Tibial artery (tissue), 4 donors: ENCODE measurements at regions not wholly inside any gene's neighbourhood (a gene's known extent, or its start where the extent isn't known, plus 50 kb on each side); places are given as distances from the start of the nearest gene placed in this dataset.
"Not testable (repeated sequence)": the region's sequence is repeated elsewhere in the genome, so short reads cannot be mapped to it uniquely, and the experiment has no call there.

Experiments used
- DNase-seq, 2 donors: peaks; one replicate each; pipeline ENCODE4 v3.0.0-alpha.2; 2019
- H3K27ac ChIP-seq, 2 donors: fragments of 200-600 bp; sonication (generic) in 1 of 2; 1 replicate in 1 of 2; 2 replicates in 1 of 2; pipeline ENCODE4 v1.5.1; 2018 to 2019; ENCODE audit warnings: mild to moderate bottlenecking in 1 of 2
- H3K27me3 ChIP-seq, 2 donors: fragments of 200-600 bp; sonication (generic) in 1 of 2; one replicate each; pipeline versions ENCODE4 v1.5.1 to v1.6.0; 2016 to 2019
- H3K36me3 ChIP-seq, 3 donors: fragments of 200-600 bp; sonication (generic) in 2 of 3; one replicate each; pipeline ENCODE4 v1.5.1; 2016 to 2019; ENCODE audit warnings: mild to moderate bottlenecking in 2 of 3
- H3K4me1 ChIP-seq, 4 donors: fragments of 200-600 bp; sonication (generic) in 2 of 4; 1 replicate in 3 of 4; 2 replicates in 1 of 4; pipeline ENCODE4 v1.5.1; 2016 to 2019
- H3K4me3 ChIP-seq, 2 donors: fragments of 200-600 bp; sonication (generic) in 1 of 2; 1 replicate in 1 of 2; 2 replicates in 1 of 2; pipeline ENCODE4 v1.5.1; 2018 to 2019; ENCODE audit warnings: mild to moderate bottlenecking in 2 of 2
- H3K9me3 ChIP-seq, 3 donors: fragments of 200-600 bp; sonication (generic) in 1 of 3; one replicate each; pipeline ENCODE4 v1.5.1; 2016 to 2019
- CTCF ChIP-seq, 2 experiments: fragments of 200-600 bp in 1 of 2; fragments of 450-650 bp in 1 of 2; IDR thresholded peaks; one replicate each; pipeline ENCODE4 v1.5.1; 2017 to 2019; ENCODE audit warnings: antibody characterized with exemption in 2 of 2, mild to moderate bottlenecking in 1 of 2, moderate library complexity in 1 of 2
- intact Hi-C: fragments of 100-400 bp; cut with DNase I; formaldehyde crosslinking; loops from one replicate; pipeline ENCODE4 v1.15.0; 2023; ENCODE audit warnings: low total_unique reads

- no peak overlapping the region for H3K4me3 ChIP-seq
- H3K36me3 ChIP-seq = no peaks in the 10 kb centered on the region
- peaks cover 0 to 5% (median 0%) of the 10 kb centered on the region in 3 donors for H3K9me3 ChIP-seq
- H3K4me1 ChIP-seq = no peaks in the 10 kb centered on the region
- DNase-seq = no peak
- no peaks in the 10 kb centered on the region for H3K27me3 ChIP-seq
- TF ChIP-seq CTCF (IDR thresholded peaks at IDR 0.05) = no peak
- intact Hi-C loops = no loop called here
- no peak overlapping the region for H3K27ac ChIP-seq
Observed at GRCh38 chr18:25495606-25496005, 143.6 kb upstream of the ZNF521 start.

GRCh38 chr18:25494888-25495287 is 142.9 kb upstream of the ZNF521 start:
- Histone ChIP-seq H3K4me1 (no peaks in the 10 kb centered on the region), H3K27ac (no peak overlapping the region), H3K36me3 (no peaks in the 10 kb centered on the region), H3K9me3 (peaks cover 0 to 5% (median 0%) of the 10 kb centered on the region in 3 donors), H3K4me3 (no peak overlapping the region), H3K27me3 (no peaks in the 10 kb centered on the region)
- DNase-seq = no peak
- intact Hi-C loops = no loop called here
- no peak for TF ChIP-seq CTCF (IDR thresholded peaks at IDR 0.05)

- DNase-seq = no peak
- Histone ChIP-seq H3K4me3 (no peak overlapping the region), H3K36me3 (no peaks in the 10 kb centered on the region), H3K9me3 (peaks cover 0 to 5% (median 0%) of the 10 kb centered on the region in 3 donors), H3K27me3 (no peaks in the 10 kb centered on the region), H3K4me1 (no peaks in the 10 kb centered on the region), H3K27ac (no peak overlapping the region)
- TF ChIP-seq CTCF (IDR thresholded peaks at IDR 0.05) = no peak
- intact Hi-C loops = no loop called here
Observed at GRCh38 chr18:25493401-25493800, 141.4 kb upstream of the ZNF521 start.

- no peak overlapping the region for H3K27ac ChIP-seq
- no peaks in the 10 kb centered on the region for H3K36me3 ChIP-seq
- no peaks in the 10 kb centered on the region for H3K4me1 ChIP-seq
- intact Hi-C loops = no loop called here
- H3K27me3 ChIP-seq = no peaks in the 10 kb centered on the region
- no peak overlapping the region for H3K4me3 ChIP-seq
- H3K9me3 ChIP-seq = peaks cover 0 to 5% (median 0%) of the 10 kb centered on the region in 3 donors
- TF ChIP-seq CTCF (IDR thresholded peaks at IDR 0.05) = no peak
- no peak for DNase-seq
Observed at GRCh38 chr18:25490316-25490715, 138.3 kb upstream of the ZNF521 start.

GRCh38 chr18:25473008-25473407 is 121.0 kb upstream of the ZNF521 start:
- TF ChIP-seq CTCF (IDR thresholded peaks at IDR 0.05) = no peak
- no peaks in the 10 kb centered on the region for H3K27me3 ChIP-seq
- no peaks in the 10 kb centered on the region for H3K4me1 ChIP-seq
- DNase-seq = no peak
- H3K9me3 ChIP-seq = no peaks in the 10 kb centered on the region
- no peak overlapping the region for H3K27ac ChIP-seq
- no peaks in the 10 kb centered on the region for H3K36me3 ChIP-seq
- H3K4me3 ChIP-seq = no peak overlapping the region
- intact Hi-C loops = no loop called here

GRCh38 chr18:25470756-25471524 is 119.0 kb upstream of the ZNF521 start:
- DNase-seq, H3K4me3 ChIP-seq, H3K36me3 ChIP-seq, H3K27ac ChIP-seq, H3K27me3 ChIP-seq, H3K9me3 ChIP-seq, intact Hi-C loops: not testable (repeated sequence)
- peaks cover 0 to 20% (median 8%) of the 10 kb centered on the region in 4 donors for H3K4me1 ChIP-seq
